Esophagus squamous epithelium (tissue), 4 donors: ENCODE measurements at regions not wholly inside any gene's neighbourhood (a gene's known extent, or its start where the extent isn't known, plus 50 kb on each side); places are given as distances from the start of the nearest gene placed in this dataset.

Experiments used
- CTCF ChIP-seq, 6 experiments: fragments of 450-650 bp in 4 of 6; fragments of 200-600 bp in 2 of 6; sonication (generic) in 2 of 6; IDR thresholded peaks; one replicate each; pipeline ENCODE4 v1.5.1; 2016 to 2019; ENCODE audit warnings: antibody characterized with exemption in 6 of 6, mild to moderate bottlenecking in 4 of 6, moderate library complexity in 4 of 6
- POLR2A ChIP-seq, 4 donors: fragments of 450-650 bp; IDR thresholded peaks; one replicate each; pipeline ENCODE4 v1.6.1; 2017; ENCODE audit warnings: antibody characterized with exemption in 4 of 4, mild to moderate bottlenecking in 4 of 4, moderate library complexity in 3 of 4

DNA sequence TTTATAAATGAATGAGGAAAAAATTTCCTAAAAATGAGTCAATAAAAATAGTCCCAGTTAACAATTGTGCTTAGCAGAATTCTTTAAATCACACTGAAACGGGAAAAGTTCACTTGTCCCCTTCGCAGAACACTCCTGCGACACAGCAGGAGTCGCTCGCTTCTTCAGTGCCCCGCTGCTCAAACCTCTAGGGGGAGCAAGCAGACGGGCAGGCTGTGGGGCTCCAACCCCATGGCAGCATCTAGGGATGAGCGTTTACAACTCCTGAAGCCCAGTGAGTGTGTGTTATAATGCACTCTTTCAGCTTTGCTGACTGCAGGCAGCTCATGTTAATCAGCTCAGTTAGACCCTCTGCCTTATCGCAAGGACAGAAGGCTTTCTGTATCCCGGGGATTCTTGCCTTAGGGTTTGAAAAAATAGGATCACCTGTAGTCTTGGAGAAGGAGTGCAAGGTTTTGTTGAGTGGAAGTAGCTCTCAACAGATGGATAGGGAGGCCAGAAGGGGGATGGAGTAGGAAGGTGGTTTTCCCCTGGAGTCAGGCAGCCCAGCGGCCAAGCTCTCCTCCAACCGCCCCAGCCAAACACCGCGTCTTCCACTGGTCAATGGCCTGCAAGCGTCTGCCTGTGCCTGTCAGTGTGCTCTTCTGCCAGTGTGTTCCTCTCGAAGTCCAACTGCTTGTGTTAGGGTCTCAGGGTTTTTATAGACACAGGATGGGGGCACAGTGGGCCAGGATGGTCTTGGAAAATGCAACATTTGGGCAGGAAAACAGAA is 1977.7 kb upstream of the LRRTM1 start:
- TF ChIP-seq CTCF (IDR thresholded peaks at IDR 0.05) (no peak), POLR2A (IDR thresholded peaks at IDR 0.05) (no peak)
